Astrocyte of the hippocampus (primary cell): ENCODE measurements at regions not wholly inside any gene's neighbourhood (a gene's known extent, or its start where the extent isn't known, plus 50 kb on each side); places are given as distances from the start of the nearest gene placed in this dataset.

Source experiments
- DNase-seq: peaks from one replicate; pipeline ENCODE4 v3.0.0; 2011; ENCODE audit warnings: low read depth, low spot score

DNA sequence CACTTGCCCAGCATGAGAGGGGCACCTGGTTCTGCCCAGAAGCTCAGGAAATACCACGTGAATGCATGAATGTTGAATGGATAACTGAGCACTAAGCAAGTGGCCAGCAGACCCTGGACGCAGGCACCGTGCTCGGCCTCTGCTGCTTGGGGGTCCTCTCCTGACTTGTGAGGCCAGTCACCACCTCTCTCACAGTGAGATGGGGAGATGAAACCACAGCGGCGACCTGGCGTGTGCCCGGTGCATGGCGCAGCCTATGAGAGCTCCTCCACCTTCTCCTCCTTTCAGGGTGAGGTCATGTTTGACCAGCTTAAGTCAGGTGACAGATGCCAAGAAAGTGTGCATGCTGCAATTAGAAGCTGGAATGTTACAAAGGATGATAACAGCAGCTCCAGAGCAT, 75.5 kb downstream of the HMX1 start:
- DNase-seq = no peak

DNA sequence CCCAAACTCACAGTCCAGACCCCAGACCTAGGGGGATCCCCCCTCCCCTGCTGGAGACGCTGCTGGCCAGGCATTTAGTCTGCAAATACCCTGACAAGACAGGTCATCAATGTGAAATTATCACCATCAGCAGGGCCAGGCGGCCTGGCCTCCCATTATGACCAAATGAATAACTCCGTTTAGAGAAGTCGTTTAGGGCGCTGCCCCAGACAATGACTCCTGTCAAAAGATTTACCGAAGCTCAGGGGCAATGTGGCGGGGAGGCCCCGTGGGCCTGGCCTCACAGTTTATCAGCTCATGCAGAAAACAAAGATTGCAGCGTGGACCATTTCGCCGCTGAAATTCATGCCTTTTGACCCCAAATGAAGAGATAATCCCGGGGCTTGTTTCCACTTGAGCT, 76.5 kb downstream of the HMX1 start:
- DNase-seq = no peak

GRCh38 chr4:8794491-8794890, 77.1 kb downstream of the HMX1 start:
- no peak for DNase-seq

DNA sequence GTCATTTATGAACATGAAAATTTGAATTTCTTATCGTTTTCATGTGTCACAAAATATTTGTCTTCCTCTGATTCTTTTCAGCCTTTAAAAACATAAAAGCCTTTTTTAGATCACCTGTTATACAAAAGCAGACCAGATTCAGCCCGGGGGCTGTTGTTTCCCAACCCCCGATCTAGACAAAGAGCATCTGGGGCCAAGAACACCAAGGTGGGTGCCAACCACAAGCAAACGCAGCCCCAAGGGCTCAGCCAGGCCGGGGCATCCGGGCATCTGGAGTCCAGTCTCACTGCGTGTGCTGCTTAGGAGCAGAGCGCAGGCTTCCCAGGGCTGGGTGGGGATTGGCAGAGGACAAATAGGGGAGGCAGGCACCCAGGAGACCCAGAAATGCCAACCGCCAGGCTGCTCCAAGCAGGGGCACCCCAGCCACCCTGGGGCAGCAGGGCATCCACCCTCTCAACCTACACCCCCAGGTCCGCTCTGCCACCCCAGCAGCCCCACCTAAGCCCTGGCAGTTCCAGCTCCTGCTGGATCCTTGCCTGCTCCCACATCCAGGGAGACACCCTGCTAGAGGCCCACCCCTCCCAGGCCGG, 78.0 kb downstream of the HMX1 start:
- DNase-seq = no peak

DNA sequence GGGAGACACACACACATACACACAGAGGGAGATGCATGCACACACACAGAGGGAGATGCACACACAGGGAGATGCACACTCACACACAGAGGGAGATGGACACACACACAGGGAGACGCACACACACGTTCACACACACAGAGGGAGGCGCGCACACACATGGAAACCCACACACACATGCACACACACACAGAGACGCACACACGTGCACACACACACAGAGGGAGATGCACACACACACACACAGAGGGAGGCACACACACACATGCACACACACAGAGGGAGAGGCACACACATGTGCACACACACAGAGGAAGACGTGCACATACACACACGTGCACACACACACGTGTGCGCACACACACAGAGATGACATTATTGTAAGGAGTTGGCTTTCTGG, 79.1 kb downstream of the HMX1 start:
- no peak for DNase-seq

- DNase-seq = no peak
Measured at GRCh38 chr4:8791609-8792008, 80.0 kb downstream of the HMX1 start.

DNA sequence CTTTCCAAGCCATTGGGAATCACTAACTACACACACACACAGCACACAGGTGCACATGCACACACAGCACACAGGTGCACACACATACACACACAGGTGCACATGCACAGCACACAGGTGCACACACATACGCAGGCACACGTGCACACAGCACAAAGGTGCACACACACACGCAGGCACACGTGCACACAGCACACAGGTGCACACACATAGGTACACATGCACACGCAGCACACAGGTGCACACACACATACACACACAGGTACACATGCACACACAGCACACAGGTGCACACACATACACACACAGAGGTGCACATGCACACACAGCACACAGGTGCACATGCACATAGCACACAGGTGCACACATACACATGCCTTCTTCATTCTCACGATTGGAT, 80.9 kb downstream of the HMX1 start:
- DNase-seq = no peak

GRCh38 chr4:8788174-8788573, 83.5 kb downstream of the HMX1 start:
- DNase-seq = no peak

DNA sequence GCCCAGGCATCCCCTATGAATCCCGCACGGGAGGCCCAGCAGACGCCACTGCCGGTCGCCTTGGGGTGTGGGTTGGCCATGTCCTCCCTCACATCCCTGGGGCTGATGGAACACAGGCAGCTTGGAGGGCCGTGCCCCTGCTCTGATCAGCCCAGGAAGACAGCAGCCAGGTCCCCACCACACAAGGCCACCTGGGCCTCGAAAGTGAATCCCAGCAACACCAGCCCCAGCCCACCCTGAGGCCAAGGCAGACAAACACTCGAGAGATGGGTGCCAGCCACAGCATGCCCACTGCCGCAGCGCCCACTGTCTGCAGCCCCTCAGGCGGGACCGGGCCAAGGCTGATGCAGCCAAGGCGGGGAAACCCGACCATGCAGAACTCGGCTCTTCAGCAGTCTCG, 85.5 kb downstream of the HMX1 start:
- no peak for DNase-seq

- DNase-seq = no peak
Measured at GRCh38 chr4:8785656-8786142, 85.9 kb downstream of the HMX1 start.

DNA sequence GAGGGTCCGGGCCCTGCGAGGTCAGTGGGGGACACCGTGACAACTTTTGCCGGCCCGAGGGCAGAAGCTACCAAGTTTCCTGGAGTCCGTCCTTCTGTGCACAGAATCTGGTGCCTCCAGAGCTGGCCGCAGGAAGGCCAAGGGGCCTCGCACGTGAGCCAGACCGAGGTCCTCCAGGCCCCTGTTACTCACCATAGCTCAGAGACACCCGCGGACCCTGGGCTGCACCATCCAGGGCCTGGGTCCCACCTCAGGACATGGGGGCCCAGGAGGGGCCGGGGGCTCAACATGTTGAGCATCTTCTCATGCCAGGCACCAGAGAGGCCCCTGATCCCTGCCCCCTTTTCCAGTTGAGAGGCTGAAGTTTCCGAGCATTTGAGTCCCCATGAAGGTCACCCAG, 87.9 kb downstream of the HMX1 start:
- no peak for DNase-seq

DNA sequence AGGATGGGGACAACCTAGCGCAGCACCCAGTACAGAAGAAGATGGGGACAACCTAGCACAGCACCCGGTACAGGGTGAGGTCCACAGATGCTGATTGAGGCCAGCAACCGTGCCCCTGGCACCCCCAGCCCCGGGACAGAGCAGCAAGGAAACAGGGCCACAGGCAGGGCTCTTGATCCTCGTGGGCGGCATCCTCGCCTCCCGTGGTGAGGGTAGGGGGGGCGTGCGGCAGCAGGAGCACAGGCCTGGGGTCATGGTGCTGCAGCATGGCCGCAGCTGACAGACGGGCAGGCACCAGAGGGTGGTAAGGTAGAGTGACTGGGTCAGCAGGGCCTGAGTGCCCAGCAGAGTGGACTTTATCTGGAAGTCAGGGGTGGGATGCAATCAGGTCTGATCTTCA, 89.5 kb downstream of the HMX1 start:
- DNase-seq = no peak

DNA sequence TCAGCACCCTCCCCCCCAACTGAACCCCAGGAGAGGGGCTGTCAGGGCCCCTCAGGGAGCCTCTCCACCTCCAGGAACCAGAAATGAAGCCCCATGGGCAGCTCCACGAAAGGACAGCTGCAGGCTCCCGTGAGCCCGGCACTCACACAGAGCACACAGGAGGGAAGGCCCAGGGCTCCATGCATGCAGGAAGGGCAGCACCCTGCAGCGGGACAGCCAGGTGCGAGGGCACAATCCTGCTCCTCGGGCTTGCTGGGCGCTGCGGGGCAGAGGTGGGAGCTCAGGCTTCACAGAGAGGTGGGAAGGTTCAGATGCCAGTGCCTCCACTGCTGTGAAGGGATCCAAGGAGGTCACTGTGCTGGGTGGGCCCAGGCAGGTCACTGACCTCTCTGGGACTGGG, 90.0 kb downstream of the HMX1 start:
- no peak for DNase-seq

- no peak for DNase-seq
Measured at GRCh38 chr4:8780596-8781368, 90.9 kb downstream of the HMX1 start.

DNA sequence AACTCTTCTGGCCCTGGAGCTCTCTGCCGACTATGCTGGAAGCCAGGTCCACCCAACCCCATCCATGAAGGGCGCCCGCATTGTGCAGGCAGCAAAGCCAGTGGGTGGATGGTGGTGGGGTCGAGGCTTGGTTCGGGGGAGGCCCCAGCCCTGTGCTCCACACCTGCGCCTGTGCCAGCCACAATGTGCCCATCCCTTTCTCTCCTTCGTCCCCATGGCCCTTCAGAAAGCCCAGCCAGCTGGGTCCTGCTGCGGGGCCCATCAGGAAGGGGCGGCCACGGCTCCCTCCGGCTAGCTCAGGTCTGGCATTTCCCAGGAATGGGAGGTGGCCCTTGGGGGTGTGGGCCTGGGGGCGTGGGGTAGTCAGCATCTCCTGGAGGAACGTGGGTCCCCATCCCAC, 91.6 kb downstream of the HMX1 start:
- no peak for DNase-seq

DNA sequence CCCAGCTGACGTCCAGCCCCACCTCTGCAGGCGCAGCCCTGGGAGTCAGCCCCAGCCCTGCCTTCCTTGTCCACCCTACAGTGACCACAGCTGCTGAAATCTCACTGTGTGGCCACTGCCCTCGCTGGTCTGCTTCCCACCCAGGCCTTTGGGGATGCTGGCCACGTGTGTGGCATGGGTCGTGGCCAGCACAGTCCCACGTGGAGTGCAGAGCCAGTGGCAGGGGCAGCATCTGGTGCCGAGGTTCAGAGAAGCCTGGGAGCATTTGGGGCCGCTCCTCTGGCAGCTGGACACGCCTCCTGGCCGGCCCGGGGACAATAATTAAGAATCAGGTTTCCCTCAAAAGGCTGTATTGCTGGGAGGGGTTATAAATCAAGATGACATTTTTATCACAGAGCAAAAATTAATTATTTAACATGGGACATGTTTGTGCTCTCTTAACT, 92.1 kb downstream of the HMX1 start:
- no peak for DNase-seq

GRCh38 chr4:8778760-8779159, 92.9 kb downstream of the HMX1 start:
- DNase-seq = no peak

DNA sequence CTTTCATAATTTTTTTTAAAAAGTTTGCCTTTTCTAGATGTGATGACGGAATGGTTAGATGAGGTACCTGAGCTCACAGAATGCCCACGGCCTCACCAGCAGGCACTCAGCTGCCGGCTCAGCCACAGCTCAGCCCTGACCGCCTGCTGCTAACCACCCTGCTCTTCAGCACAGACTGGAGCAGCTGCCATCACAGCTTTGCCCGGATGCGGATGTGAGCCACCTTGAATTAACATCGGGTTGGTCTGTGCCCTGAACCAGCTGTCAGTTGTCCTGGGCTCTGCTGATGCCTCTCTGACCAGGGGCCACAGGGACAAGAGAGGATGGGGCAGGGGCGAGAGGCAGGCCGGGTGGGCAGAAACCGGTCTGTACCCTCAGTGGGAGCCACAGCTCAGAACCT, 93.3 kb downstream of the HMX1 start:
- DNase-seq = no peak

DNA sequence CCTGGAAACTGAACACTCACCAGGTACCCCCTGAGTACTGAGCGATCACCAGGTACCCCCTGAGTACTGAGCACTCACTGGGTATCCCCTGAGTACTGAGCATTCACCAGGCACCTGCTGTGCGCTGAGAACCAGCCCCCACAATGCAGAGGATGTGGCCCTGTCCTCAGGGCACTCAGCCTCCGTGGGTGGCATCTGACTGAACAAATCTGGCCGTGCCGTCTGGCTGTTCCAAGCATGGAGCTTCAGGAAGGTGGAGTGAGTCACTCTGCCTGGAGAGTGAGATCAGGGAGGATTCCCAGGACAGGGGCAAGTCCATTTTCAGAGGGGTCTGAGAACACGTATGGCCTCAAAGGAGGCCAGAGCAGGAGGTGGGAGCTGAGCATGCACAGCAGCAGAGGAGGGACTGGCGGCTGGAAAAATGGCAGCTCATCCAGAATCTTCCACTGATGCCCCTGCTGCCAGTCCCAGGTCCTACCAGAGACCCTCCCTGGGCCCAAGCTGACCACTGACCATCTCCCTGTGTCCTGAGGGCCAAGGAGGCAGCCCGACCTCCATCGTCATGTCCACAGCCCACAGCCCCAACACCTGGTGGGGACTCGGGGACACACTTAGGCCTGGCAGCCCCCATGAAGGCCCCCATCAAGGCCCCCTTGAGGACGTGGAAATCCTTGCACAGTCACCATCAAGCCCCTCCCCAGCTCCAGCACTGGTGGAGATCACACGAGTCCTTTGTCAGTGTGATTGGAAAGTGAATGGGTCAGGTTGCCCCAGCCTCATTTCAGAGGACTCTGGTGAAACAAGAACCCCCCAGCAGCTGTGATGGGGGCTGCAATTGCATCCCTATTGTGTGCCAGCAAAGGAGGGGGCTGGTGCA, 94.1 kb downstream of the HMX1 start:
- DNase-seq = no peak

DNA sequence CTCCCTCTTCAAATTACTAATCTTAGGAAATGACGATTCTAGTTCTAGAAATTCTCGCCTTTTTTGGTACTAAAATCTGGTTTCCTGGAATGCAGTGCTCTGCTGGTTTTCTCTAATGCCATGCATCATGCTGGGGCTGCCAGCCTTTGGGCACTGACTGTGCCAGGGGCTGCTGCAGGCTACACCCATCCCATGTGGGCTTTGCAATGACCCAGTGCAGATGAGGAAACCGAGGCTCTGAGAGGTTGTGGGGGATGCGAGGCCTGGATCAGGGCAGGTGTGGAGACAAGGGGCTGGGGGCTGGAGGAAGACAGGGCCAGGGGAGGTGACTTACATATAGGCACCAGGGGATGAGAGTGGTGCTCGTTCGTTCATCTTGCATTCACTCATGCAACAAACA, 95.3 kb downstream of the HMX1 start:
- DNase-seq = no peak

DNA sequence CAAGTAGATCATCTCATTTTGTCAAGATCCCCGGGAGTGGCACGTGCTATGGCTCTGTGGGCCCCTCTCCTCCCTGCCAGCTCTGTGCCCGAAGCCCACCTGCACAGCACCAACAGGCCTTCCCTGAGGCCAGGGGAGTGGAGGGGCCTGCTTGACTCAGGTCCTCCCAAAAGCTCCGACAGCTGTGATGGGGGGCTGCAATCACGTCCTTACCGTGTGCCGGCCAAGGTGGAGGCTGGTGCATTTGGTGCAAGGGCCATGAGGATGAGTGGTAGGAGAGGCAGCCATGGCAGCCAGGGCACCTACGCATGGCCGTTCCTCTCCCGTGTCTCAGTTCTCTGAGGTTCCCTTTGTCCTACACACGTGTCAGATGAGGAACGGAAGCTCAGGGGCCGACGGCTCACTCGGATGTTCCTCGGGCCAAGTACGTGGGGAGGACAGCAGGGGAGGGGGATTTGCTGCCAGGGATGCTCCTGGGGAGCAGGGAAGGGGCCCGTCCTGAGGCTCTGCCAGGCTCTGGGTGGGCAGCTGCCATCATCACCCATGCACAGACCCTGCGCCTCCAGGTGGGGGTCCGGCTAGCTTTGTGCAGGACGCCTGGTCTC, 95.8 kb downstream of the HMX1 start:
- DNase-seq = no peak

DNA sequence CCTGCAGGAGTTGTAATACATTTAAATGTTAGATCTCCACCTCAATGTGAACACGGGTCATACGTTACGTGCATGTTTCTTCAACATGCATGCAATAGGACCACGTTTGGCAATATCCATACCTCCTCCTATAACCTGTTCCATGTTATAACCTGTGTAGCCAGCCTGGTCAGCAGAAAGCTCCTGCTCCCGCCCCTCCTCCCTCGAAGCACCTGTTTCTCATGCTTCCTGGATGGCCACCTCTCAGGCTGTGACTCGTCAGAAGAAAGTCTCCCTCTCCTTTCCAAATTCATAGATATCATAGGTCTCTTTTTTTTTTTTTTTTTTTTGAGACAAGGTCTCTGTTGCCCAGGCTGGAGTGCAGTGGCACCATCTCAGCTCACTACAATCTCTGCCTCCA, 96.5 kb downstream of the HMX1 start:
- no peak for DNase-seq
